ENCODE measurements at regions not wholly inside any gene's neighbourhood (a gene's known extent, or its start where the extent isn't known, plus 50 kb on each side); places are given as distances from the start of the nearest gene placed in this dataset.

- TF ChIP-seq CTCF (IDR thresholded peaks at IDR 0.05; ENCODE audit: borderline replicate concordance, insufficient read depth, low read depth, low read length): no peak
- H3K4me3 ChIP-seq (ENCODE audit: low read depth, low read length): no peak overlapping the region
Measured at GRCh38 chr6:126753606-126754005, 364.9 kb upstream of the RSPO3 start.

- H3K4me3 ChIP-seq (ENCODE audit: low read depth, low read length): no peak overlapping the region
- no peak for TF ChIP-seq CTCF (IDR thresholded peaks at IDR 0.05; ENCODE audit: borderline replicate concordance, insufficient read depth, low read depth, low read length)
Measured at GRCh38 chr6:126761854-126762253, 356.6 kb upstream of the RSPO3 start.

GRCh38 chr6:126764104-126764503 lies 354.4 kb upstream of the RSPO3 start:
- TF ChIP-seq CTCF (IDR thresholded peaks at IDR 0.05; ENCODE audit: borderline replicate concordance, insufficient read depth, low read depth, low read length): no peak
- H3K4me3 ChIP-seq (ENCODE audit: low read depth, low read length): no peak overlapping the region

- TF ChIP-seq CTCF (IDR thresholded peaks at IDR 0.05; ENCODE audit: borderline replicate concordance, insufficient read depth, low read depth, low read length): no peak
- H3K4me3 ChIP-seq (ENCODE audit: low read depth, low read length): no peak overlapping the region
Measured at GRCh38 chr6:126764671-126765070, 353.8 kb upstream of the RSPO3 start.

- no peak overlapping the region for H3K4me3 ChIP-seq (ENCODE audit: low read depth, low read length)
- TF ChIP-seq CTCF (IDR thresholded peaks at IDR 0.05; ENCODE audit: borderline replicate concordance, insufficient read depth, low read depth, low read length): no peak
Measured at GRCh38 chr6:126766820-126767219, 351.7 kb upstream of the RSPO3 start.

- no peak for TF ChIP-seq CTCF (IDR thresholded peaks at IDR 0.05; ENCODE audit: borderline replicate concordance, insufficient read depth, low read depth, low read length)
- H3K4me3 ChIP-seq (ENCODE audit: low read depth, low read length): no peak overlapping the region
Measured at GRCh38 chr6:126767711-126768110, 350.8 kb upstream of the RSPO3 start.

- TF ChIP-seq CTCF (IDR thresholded peaks at IDR 0.05; ENCODE audit: borderline replicate concordance, insufficient read depth, low read depth, low read length): no peak
- no peak overlapping the region for H3K4me3 ChIP-seq (ENCODE audit: low read depth, low read length)
Measured at GRCh38 chr6:126770176-126770575, 348.3 kb upstream of the RSPO3 start.
